SK-N-SH treated with all-trans-retinoic acid at 6 μM for 48 hours (cell line): ENCODE measurements at regions not wholly inside any gene's neighbourhood (a gene's known extent, or its start where the extent isn't known, plus 50 kb on each side); places are given as distances from the start of the nearest gene placed in this dataset.

Source experiments
- ATAC-seq: fragments of 200-7000 bp; cut with Tn5 transposase; 3 replicates; pipeline ENCODE4 v1.9.1; 2020; ENCODE audit warnings: mild to moderate bottlenecking, moderate library complexity
- ARNTL ChIP-seq: fragments of 450-650 bp; formaldehyde crosslinking; IDR thresholded peaks from 2 replicates; pipeline ENCODE4 v1.5.0; 2020; ENCODE audit warnings: low read depth, mild to moderate bottlenecking, moderate library complexity, borderline replicate concordance
- CREB5 ChIP-seq: fragments of 250-450 bp; sonication (Bioruptor Pico); IDR thresholded peaks from 2 replicates; pipeline ENCODE4 v1.5.1; 2020; ENCODE audit warnings: low read depth, mild to moderate bottlenecking, moderate library complexity
- CSDC2 ChIP-seq: fragments of 250-450 bp; sonication (Bioruptor Pico); IDR thresholded peaks from 2 replicates; pipeline ENCODE4 v1.5.0; 2020; ENCODE audit warnings: mild to moderate bottlenecking, moderate library complexity
- ESRRG ChIP-seq: fragments of 250-450 bp; sonication (Bioruptor Pico); IDR thresholded peaks from 2 replicates; pipeline ENCODE4 v1.6.1; 2021; ENCODE audit warnings: mild to moderate bottlenecking
- GLIS3 ChIP-seq: fragments of 250-450 bp; sonication (Bioruptor Pico); IDR thresholded peaks from 2 replicates; pipeline ENCODE4 v1.5.0; 2020; ENCODE audit warnings: mild to moderate bottlenecking, moderate library complexity
- ISL1 ChIP-seq: fragments of 250-450 bp; sonication (Bioruptor Pico); IDR thresholded peaks from 2 replicates; pipeline ENCODE4 v2.1.2; 2022; ENCODE audit warnings: mild to moderate bottlenecking, moderate library complexity
- OSR1 ChIP-seq: fragments of 250-450 bp; sonication (Bioruptor Pico); IDR thresholded peaks from 2 replicates; pipeline ENCODE4 v1.8.0; 2022; ENCODE audit warnings: moderate library complexity, mild to moderate bottlenecking, inconsistent platforms
- RARB ChIP-seq: fragments of 250-450 bp; sonication (Bioruptor Pico); IDR thresholded peaks from 2 replicates; pipeline ENCODE4 v1.8.0; 2021; ENCODE audit warnings: mild to moderate bottlenecking, moderate library complexity
- SNAI2 ChIP-seq: fragments of 250-450 bp; sonication (Bioruptor Pico); IDR thresholded peaks from 2 replicates; pipeline ENCODE4 v1.5.0; 2020; ENCODE audit warnings: mild to moderate bottlenecking, moderate library complexity
- TCF4 ChIP-seq: fragments of 250-450 bp; sonication (Bioruptor Pico); IDR thresholded peaks from 2 replicates; pipeline ENCODE4 v1.8.0; 2021; ENCODE audit warnings: mild to moderate bottlenecking, moderate library complexity, borderline replicate concordance
- TOX ChIP-seq: fragments of 250-450 bp; sonication (Bioruptor Pico); IDR thresholded peaks from 2 replicates; pipeline ENCODE4 v1.8.0; 2021; ENCODE audit warnings: mild to moderate bottlenecking, moderate library complexity, borderline replicate concordance
- ZC3H10 ChIP-seq: fragments of 250-450 bp; sonication (Bioruptor Pico); IDR thresholded peaks from 2 replicates; pipeline ENCODE4 v1.5.1; 2021; ENCODE audit warnings: mild to moderate bottlenecking, moderate library complexity
- ZFP3 ChIP-seq: fragments of 250-450 bp; sonication (Bioruptor Pico); IDR thresholded peaks from 2 replicates; pipeline ENCODE4 v1.5.0; 2020; ENCODE audit warnings: mild to moderate bottlenecking, moderate library complexity
- ZFP30 ChIP-seq: fragments of 450-650 bp; formaldehyde crosslinking; IDR thresholded peaks from 2 replicates; pipeline ENCODE4 v1.5.0; 2022; ENCODE audit warnings: mild to moderate bottlenecking, moderate library complexity
- ZNF565 ChIP-seq: fragments of 450-650 bp; formaldehyde crosslinking; conservative IDR thresholded peaks from 2 replicates; pipeline ENCODE4 v1.5.0; 2020; ENCODE audit warnings: low read depth, mild to moderate bottlenecking, moderate library complexity
- ZNF70 ChIP-seq: fragments of 450-650 bp; formaldehyde crosslinking; IDR thresholded peaks from 2 replicates; pipeline ENCODE4 v1.5.0; 2020; ENCODE audit warnings: mild to moderate bottlenecking, moderate library complexity
- ZNF8 ChIP-seq: fragments of 450-650 bp; formaldehyde crosslinking; IDR thresholded peaks from 2 replicates; pipeline ENCODE4 v1.5.0; 2020; ENCODE audit warnings: mild to moderate bottlenecking, moderate library complexity
- TF ChIP-seq, protein P1 (sequence below): fragments of 250-450 bp; sonication (Bioruptor Pico); IDR thresholded peaks from 2 replicates; pipeline ENCODE4 v1.5.1; 2021; ENCODE audit warnings: mild to moderate bottlenecking, moderate library complexity
- TF ChIP-seq, protein P2 (sequence below): fragments of 250-450 bp; sonication (Bioruptor Pico); IDR thresholded peaks from 2 replicates; pipeline ENCODE4 v1.8.0; 2021; ENCODE audit warnings: low read depth, mild to moderate bottlenecking, moderate library complexity, borderline replicate concordance
- TF ChIP-seq, protein P3 (sequence below): fragments of 250-450 bp; sonication (Bioruptor Pico); IDR thresholded peaks from 2 replicates; pipeline ENCODE4 v1.5.0; 2020; ENCODE audit warnings: mild to moderate bottlenecking, moderate library complexity
- TF ChIP-seq, protein P4 (sequence below): fragments of 250-450 bp; sonication (Bioruptor Pico); IDR thresholded peaks from 2 replicates; pipeline ENCODE4 v1.8.0; 2020; ENCODE audit warnings: mild to moderate bottlenecking, moderate library complexity, borderline replicate concordance

DNA sequence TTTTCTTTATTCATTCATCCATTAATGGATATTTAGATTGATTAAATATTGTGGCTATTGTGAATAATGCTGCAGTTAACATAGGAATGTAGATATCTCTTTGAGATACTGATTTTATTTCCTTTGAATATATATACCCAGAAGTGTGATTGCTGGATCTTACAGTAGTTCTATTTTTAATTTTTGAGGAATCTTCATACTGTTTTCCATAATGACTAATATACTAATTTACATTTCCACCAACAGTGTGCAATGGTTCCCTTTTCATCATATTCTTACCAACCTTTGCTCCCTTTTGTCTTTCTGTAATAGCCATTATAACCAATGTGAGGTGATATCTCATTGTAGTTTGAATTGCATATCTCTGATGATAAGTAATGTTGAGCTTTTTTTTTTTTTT lies 106.3 kb downstream of the OTOL1 start:
- TF ChIP-seq, protein P1, sequence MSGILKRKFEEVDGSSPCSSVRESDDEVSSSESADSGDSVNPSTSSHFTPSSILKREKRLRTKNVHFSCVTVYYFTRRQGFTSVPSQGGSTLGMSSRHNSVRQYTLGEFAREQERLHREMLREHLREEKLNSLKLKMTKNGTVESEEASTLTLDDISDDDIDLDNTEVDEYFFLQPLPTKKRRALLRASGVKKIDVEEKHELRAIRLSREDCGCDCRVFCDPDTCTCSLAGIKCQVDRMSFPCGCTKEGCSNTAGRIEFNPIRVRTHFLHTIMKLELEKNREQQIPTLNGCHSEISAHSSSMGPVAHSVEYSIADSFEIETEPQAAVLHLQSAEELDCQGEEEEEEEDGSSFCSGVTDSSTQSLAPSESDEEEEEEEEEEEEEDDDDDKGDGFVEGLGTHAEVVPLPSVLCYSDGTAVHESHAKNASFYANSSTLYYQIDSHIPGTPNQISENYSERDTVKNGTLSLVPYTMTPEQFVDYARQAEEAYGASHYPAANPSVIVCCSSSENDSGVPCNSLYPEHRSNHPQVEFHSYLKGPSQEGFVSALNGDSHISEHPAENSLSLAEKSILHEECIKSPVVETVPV (CRISPR knock-in tag) = no peak
- TF ChIP-seq ZNF8 (CRISPR knock-in tag) (no peak), CREB5 (CRISPR knock-in tag) (no peak), RARB (CRISPR knock-in tag) (no peak), ISL1 (no peak), GLIS3 (CRISPR knock-in tag) (no peak), ESRRG (no peak), ZNF70 (CRISPR knock-in tag) (no peak), ZFP30 (no peak), ARNTL (CRISPR knock-in tag) (no peak), ZFP3 (CRISPR knock-in tag) (no peak)
- TF ChIP-seq, protein P2, sequence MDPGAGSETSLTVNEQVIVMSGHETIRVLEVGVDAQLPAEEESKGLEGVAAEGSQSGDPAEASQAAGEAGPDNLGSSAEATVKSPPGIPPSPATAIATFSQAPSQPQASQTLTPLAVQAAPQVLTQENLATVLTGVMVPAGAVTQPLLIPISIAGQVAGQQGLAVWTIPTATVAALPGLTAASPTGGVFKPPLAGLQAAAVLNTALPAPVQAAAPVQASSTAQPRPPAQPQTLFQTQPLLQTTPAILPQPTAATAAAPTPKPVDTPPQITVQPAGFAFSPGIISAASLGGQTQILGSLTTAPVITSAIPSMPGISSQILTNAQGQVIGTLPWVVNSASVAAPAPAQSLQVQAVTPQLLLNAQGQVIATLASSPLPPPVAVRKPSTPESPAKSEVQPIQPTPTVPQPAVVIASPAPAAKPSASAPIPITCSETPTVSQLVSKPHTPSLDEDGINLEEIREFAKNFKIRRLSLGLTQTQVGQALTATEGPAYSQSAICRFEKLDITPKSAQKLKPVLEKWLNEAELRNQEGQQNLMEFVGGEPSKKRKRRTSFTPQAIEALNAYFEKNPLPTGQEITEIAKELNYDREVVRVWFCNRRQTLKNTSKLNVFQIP (CRISPR knock-in tag) = no peak
- TF ChIP-seq, protein P3, sequence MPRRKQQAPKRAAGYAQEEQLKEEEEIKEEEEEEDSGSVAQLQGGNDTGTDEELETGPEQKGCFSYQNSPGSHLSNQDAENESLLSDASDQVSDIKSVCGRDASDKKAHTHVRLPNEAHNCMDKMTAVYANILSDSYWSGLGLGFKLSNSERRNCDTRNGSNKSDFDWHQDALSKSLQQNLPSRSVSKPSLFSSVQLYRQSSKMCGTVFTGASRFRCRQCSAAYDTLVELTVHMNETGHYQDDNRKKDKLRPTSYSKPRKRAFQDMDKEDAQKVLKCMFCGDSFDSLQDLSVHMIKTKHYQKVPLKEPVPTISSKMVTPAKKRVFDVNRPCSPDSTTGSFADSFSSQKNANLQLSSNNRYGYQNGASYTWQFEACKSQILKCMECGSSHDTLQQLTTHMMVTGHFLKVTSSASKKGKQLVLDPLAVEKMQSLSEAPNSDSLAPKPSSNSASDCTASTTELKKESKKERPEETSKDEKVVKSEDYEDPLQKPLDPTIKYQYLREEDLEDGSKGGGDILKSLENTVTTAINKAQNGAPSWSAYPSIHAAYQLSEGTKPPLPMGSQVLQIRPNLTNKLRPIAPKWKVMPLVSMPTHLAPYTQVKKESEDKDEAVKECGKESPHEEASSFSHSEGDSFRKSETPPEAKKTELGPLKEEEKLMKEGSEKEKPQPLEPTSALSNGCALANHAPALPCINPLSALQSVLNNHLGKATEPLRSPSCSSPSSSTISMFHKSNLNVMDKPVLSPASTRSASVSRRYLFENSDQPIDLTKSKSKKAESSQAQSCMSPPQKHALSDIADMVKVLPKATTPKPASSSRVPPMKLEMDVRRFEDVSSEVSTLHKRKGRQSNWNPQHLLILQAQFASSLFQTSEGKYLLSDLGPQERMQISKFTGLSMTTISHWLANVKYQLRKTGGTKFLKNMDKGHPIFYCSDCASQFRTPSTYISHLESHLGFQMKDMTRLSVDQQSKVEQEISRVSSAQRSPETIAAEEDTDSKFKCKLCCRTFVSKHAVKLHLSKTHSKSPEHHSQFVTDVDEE (CRISPR knock-in tag) = no peak
- TF ChIP-seq, protein P4, sequence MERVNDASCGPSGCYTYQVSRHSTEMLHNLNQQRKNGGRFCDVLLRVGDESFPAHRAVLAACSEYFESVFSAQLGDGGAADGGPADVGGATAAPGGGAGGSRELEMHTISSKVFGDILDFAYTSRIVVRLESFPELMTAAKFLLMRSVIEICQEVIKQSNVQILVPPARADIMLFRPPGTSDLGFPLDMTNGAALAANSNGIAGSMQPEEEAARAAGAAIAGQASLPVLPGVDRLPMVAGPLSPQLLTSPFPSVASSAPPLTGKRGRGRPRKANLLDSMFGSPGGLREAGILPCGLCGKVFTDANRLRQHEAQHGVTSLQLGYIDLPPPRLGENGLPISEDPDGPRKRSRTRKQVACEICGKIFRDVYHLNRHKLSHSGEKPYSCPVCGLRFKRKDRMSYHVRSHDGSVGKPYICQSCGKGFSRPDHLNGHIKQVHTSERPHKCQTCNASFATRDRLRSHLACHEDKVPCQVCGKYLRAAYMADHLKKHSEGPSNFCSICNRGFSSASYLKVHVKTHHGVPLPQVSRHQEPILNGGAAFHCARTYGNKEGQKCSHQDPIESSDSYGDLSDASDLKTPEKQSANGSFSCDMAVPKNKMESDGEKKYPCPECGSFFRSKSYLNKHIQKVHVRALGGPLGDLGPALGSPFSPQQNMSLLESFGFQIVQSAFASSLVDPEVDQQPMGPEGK (CRISPR knock-in tag) = no peak
- no peak for ATAC-seq

- TF ChIP-seq ZC3H10 (CRISPR knock-in tag) = no peak
- TF ChIP-seq RARB (CRISPR knock-in tag) = no peak
- TF ChIP-seq SNAI2 (CRISPR knock-in tag) = no peak
- TF ChIP-seq OSR1 (CRISPR knock-in tag) = no peak
- no peak for TF ChIP-seq ARNTL (CRISPR knock-in tag)
- TF ChIP-seq ZNF70 (CRISPR knock-in tag) = no peak
- no peak for TF ChIP-seq ZFP3 (CRISPR knock-in tag)
- TF ChIP-seq CSDC2 (CRISPR knock-in tag) = no peak
- no peak for TF ChIP-seq ZFP30
- TF ChIP-seq, protein P1 (CRISPR knock-in tag) = no peak
- TF ChIP-seq ESRRG = no peak
- no peak for TF ChIP-seq TOX (CRISPR knock-in tag)
- TF ChIP-seq, protein P3 (CRISPR knock-in tag) = no peak
- TF ChIP-seq TCF4 = no peak
- no peak for TF ChIP-seq ZNF8 (CRISPR knock-in tag)
- no peak for TF ChIP-seq CREB5 (CRISPR knock-in tag)
- no peak for TF ChIP-seq ZNF565 (CRISPR knock-in tag)
- no peak for TF ChIP-seq ISL1
Measured at GRCh38 chr3:161607056-161607455, 110.4 kb downstream of the OTOL1 start.

More at GRCh38 chr3:161607056-161607455, 110.4 kb downstream of the OTOL1 start:
- no peak for ATAC-seq
